ENCODE measurements at regions not wholly inside any gene's neighbourhood (a gene's known extent, or its start where the extent isn't known, plus 50 kb on each side); places are given as distances from the start of the nearest gene placed in this dataset.
A peak's percentile ranks its signal among the peaks of the same experiment; 100 is the strongest.
"Not testable (repeated sequence)": the region's sequence is repeated elsewhere in the genome, so short reads cannot be mapped to it uniquely, and the experiment has no call there.

DNA sequence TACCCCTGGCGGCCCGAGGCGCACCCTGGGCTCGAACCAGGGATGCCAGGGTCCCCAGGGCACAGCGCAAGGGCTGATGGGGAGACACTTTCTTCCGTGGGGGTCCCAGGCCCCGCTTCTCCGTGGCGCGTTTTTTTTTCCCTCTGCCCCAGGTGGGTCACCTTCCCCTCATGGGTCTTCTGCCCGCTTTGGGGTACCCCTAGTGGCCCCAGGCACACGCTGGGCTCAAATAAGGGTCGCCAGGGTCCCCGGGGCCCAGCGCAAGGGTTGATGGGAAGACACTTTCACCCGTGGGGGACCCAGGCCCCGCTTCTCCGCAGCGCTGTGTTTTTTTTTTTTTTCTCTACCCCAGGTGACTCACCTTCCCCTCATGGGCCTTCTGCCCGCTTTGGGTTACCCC is 163.3 kb upstream of the ZNG1F start:
- H3K9ac ChIP-seq (ENCODE audit: low read depth, low read length); H3K36me3 ChIP-seq (ENCODE audit: control insufficient read depth, insufficient read depth, low read length); H3K9me3 ChIP-seq (ENCODE audit: control insufficient read depth, insufficient read depth, low read length); H3K4me1 ChIP-seq (ENCODE audit: control insufficient read depth, insufficient read depth, low read length); H3K27me3 ChIP-seq (ENCODE audit: control insufficient read depth, insufficient read depth, low read length); H3K27ac ChIP-seq (ENCODE audit: low read depth, low read length); H3K4me3 ChIP-seq (ENCODE audit: low read depth, low read length): not testable (repeated sequence)

DNA sequence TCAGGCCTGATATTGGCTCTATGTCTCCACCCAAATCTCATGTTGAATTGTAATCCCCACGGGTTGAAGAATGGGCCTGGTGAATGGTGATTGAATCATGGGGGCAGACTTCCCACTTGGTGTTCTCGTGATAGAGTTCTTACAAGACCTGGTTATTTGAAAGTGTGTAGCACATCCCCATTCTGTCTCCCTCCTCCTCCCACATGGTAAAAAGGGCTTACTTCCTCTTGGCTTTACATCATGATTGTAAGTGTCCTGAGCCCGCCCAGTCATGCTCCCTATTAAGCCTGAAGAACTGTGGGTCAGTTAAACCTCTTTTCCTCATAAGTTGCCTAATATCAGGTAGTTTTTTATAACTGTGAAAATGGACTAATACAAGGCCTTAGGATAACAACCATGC is 158.8 kb upstream of the ZNG1F start:
- H3K27ac ChIP-seq (ENCODE audit: low read depth, low read length); H3K4me1 ChIP-seq (ENCODE audit: control insufficient read depth, insufficient read depth, low read length); H3K9ac ChIP-seq (ENCODE audit: low read depth, low read length); H3K4me3 ChIP-seq (ENCODE audit: low read depth, low read length); H3K27me3 ChIP-seq (ENCODE audit: control insufficient read depth, insufficient read depth, low read length); H3K36me3 ChIP-seq (ENCODE audit: control insufficient read depth, insufficient read depth, low read length); H3K9me3 ChIP-seq (ENCODE audit: control insufficient read depth, insufficient read depth, low read length): not testable (repeated sequence)

DNA sequence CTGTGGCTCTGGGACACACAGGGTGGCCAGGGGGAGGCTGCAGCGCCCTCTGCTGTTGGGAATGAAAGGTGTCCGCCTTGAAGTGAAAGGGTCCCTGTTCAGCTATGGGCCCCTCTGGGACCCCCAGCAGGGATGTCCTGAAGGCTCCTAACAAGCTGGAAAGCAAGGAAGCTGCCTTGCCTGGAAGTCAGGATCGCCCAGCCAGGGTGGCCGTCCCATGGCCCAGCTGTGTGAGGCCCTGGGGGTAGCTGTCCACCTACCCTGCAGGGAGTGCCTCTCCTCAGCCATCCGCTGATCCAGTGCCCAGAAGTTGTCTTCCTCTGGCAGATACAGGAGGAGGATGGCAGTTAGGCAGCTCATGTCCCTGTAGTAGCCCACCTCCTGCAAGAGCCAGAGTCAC is 143.4 kb upstream of the ZNG1F start:
- H3K4me1 ChIP-seq (ENCODE audit: control insufficient read depth, insufficient read depth, low read length); H3K9me3 ChIP-seq (ENCODE audit: control insufficient read depth, insufficient read depth, low read length); H3K27me3 ChIP-seq (ENCODE audit: control insufficient read depth, insufficient read depth, low read length); H3K36me3 ChIP-seq (ENCODE audit: control insufficient read depth, insufficient read depth, low read length); H3K9ac ChIP-seq (ENCODE audit: low read depth, low read length); H3K27ac ChIP-seq (ENCODE audit: low read depth, low read length); H3K4me3 ChIP-seq (ENCODE audit: low read depth, low read length): not testable (repeated sequence)

DNA sequence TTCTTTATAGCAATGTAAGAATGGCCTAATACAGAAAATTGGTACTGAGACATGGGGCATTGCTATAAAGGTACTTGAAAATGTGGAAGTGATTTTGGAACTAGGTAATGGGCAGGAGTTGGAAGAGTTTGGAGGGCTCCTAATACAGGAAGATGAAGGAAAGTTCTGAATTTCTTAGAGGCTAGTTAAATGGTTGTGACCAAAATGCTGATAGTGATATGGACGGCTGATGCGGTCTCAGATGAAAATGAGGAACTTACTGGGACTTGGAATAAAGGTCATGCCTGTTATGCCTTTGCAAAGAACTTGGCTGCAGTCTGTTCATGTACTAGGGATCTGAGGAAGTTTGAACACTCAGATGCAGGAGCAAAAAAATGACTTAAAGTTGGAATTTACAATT is 132.2 kb upstream of the ZNG1F start:
- H3K27me3 ChIP-seq (ENCODE audit: control insufficient read depth, insufficient read depth, low read length); H3K27ac ChIP-seq (ENCODE audit: low read depth, low read length); H3K4me3 ChIP-seq (ENCODE audit: low read depth, low read length); H3K9ac ChIP-seq (ENCODE audit: low read depth, low read length); H3K9me3 ChIP-seq (ENCODE audit: control insufficient read depth, insufficient read depth, low read length); H3K36me3 ChIP-seq (ENCODE audit: control insufficient read depth, insufficient read depth, low read length); H3K4me1 ChIP-seq (ENCODE audit: control insufficient read depth, insufficient read depth, low read length): not testable (repeated sequence)

DNA sequence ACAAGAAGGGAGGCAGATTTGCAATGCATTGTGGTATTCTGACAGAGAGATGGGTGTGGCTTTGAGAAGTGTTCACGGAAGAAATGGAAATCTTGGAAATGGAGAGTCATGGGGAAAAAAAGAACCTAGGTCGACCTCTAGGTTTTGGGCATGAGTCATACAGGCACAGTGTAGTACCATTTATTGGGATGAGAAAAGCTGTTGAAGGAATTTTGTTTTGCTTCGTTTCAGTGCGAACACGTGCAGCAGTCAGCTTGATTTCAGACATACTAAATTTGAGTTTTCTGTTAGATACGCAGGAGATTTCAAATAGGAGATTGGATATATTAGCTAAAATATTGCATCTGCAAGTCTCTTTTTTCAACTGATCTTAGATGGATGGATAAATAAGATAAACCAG is 119.8 kb upstream of the ZNG1F start:
- H3K27me3 ChIP-seq (ENCODE audit: control insufficient read depth, insufficient read depth, low read length); H3K36me3 ChIP-seq (ENCODE audit: control insufficient read depth, insufficient read depth, low read length); H3K4me3 ChIP-seq (ENCODE audit: low read depth, low read length); H3K9ac ChIP-seq (ENCODE audit: low read depth, low read length); H3K9me3 ChIP-seq (ENCODE audit: control insufficient read depth, insufficient read depth, low read length); H3K4me1 ChIP-seq (ENCODE audit: control insufficient read depth, insufficient read depth, low read length); H3K27ac ChIP-seq (ENCODE audit: low read depth, low read length): not testable (repeated sequence)

DNA sequence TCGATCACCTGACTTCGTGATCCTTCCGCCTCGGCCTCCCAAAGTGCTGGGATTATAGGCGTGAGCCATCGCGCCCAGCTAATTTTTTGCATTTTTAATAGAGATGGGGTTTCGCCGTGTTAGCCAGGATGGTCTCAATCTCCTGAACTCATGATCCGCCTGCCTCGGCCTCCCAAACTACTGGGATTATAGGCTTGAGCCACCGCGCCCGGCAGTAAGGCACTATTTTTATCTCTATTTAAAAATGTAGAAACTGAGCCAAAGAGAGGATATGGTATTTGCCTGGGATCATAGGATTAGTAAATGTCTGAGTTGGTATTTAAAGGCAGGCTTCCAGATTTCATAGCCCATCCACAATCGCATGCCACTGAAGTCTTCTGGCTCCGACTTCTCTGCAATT is 96.6 kb upstream of the ZNG1F start:
- not testable (repeated sequence) for H3K4me3 ChIP-seq (ENCODE audit: low read depth, low read length); H3K27ac ChIP-seq (ENCODE audit: low read depth, low read length); H3K27me3 ChIP-seq (ENCODE audit: control insufficient read depth, insufficient read depth, low read length); H3K36me3 ChIP-seq (ENCODE audit: control insufficient read depth, insufficient read depth, low read length); H3K9ac ChIP-seq (ENCODE audit: low read depth, low read length); H3K9me3 ChIP-seq (ENCODE audit: control insufficient read depth, insufficient read depth, low read length); H3K4me1 ChIP-seq (ENCODE audit: control insufficient read depth, insufficient read depth, low read length)

DNA sequence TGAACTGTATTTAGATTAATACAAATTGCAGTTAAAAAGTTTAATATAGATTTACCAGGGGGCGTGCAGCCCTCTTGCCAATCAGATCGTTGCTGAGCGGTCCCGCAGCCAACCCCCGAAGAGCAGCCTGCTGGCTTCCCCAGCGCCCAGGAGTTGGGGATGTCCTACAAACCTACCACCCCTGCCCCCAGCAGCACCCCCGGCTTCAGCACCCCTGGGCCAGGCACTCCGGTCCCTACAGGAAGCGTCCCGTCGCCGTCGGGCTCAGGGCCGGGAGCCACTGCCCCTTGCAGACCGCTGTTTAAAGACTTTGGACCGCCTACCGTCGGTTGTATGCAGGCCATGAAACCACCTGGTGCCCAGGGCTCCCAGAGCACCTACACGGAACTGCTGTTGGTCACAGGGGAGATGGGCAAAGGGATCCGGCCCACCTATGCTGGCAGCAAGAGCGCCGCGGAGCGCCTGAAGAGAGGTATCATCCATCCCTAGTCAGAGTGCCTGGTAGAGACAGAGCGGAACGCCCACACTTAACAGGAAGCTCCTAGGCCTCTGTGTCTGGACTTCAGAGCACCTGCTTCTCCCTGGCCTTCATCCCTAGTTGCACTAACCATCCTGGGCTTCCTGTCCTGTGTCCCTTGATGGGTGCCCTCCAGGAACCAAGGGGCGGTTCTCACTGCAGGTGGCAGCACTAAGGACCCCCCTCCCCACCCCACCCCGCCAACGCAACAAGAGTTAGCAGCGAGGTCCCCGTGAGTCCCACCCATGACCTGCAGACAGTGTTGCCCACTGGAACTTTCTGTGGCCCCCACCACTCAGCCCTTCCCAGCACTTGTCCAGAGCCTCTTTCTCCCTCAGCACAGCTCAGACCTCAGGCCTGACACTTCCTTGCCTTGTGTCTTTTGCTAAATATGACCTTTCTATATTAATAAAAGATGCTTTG is 91.5 kb upstream of the ZNG1F start:
- H3K36me3 ChIP-seq (ENCODE audit: control insufficient read depth, insufficient read depth, low read length); H3K27ac ChIP-seq (ENCODE audit: low read depth, low read length); H3K27me3 ChIP-seq (ENCODE audit: control insufficient read depth, insufficient read depth, low read length); H3K4me1 ChIP-seq (ENCODE audit: control insufficient read depth, insufficient read depth, low read length); H3K9me3 ChIP-seq (ENCODE audit: control insufficient read depth, insufficient read depth, low read length); H3K4me3 ChIP-seq (ENCODE audit: low read depth, low read length); H3K9ac ChIP-seq (ENCODE audit: low read depth, low read length): not testable (repeated sequence)

DNA sequence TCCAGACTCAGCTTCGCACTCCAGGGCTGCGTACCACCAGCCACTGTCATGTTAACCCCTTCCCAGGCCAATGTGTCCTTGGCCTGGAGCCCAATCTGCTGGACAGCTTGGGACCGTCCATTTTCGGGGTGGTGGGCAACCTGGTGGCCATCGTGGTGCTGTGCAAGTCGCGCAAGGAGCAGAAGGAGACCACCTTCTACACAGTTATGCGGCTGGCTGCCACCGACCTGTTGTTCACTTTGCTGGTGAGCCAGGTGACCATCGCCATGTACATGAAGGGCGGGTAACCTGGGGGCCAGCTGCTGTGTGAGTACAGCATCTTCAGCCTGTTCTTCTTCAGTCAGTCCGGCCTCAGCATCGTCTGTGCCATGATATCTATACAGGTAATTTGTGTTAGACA is 90.3 kb upstream of the ZNG1F start:
- not testable (repeated sequence) for H3K9me3 ChIP-seq (ENCODE audit: control insufficient read depth, insufficient read depth, low read length); H3K36me3 ChIP-seq (ENCODE audit: control insufficient read depth, insufficient read depth, low read length); H3K27me3 ChIP-seq (ENCODE audit: control insufficient read depth, insufficient read depth, low read length); H3K9ac ChIP-seq (ENCODE audit: low read depth, low read length); H3K4me1 ChIP-seq (ENCODE audit: control insufficient read depth, insufficient read depth, low read length); H3K4me3 ChIP-seq (ENCODE audit: low read depth, low read length); H3K27ac ChIP-seq (ENCODE audit: low read depth, low read length)

DNA sequence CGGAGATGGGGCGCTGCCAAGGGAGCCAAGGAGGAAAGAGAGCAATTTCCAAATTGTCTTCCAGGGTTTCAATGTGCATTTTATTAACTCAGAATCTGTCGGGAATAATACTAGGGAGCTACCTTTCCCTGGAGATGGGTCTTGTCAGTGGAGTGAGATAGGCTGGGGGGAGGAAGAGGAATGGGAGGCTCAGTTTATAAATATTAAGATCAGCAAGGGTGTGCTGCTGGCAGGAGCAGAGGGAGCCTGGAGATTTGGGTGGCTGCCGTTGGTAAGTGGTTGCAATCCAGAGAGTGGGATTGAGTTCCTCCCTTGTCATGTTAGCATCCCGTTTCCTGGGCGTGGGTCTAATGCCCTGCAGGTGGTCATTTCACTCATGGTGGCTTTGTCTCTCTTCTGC is 89.9 kb upstream of the ZNG1F start:
- not testable (repeated sequence) for H3K9me3 ChIP-seq (ENCODE audit: control insufficient read depth, insufficient read depth, low read length); H3K9ac ChIP-seq (ENCODE audit: low read depth, low read length); H3K36me3 ChIP-seq (ENCODE audit: control insufficient read depth, insufficient read depth, low read length); H3K27me3 ChIP-seq (ENCODE audit: control insufficient read depth, insufficient read depth, low read length); H3K4me3 ChIP-seq (ENCODE audit: low read depth, low read length); H3K27ac ChIP-seq (ENCODE audit: low read depth, low read length); H3K4me1 ChIP-seq (ENCODE audit: control insufficient read depth, insufficient read depth, low read length)

DNA sequence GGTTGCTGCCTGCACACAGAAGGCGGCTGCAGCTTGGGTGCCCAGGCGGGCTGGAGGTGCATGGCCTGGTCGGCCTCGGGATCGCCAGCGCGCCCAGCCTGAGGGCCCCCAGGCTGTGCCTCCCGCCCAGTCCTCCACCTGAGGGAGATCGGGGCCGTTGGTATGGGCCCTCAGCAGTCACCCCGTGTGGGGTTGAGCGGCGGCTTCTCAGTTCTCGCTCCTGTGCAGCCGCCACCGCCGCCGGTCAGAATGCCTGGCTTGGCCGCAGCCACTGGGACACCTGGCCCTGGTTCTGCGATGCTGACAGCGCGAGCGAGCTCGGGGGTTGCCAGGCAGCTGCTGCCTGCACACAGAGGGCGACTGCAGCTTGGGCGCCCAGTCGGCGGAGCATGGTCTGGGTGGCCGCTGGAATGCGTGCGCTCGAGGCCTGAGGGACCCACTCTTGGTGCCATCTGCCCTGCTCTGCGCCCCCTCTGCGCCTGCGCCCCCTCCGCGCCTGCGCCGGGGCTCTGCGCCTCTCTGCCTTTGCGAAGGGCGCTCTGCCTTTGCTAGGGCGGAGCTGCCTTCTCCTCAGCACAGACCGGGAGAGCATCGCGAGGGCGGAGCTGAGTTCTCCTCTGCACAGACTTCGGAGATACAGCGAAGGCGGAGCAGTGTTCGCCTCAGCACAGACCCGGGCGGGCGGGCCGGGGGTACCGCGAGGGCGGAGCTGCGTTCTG is 84.6 kb upstream of the ZNG1F start:
- H3K27me3 ChIP-seq (ENCODE audit: control insufficient read depth, insufficient read depth, low read length), result peaks cover 47% of the 10 kb centered on the region
- not testable (repeated sequence) for H3K4me1 ChIP-seq (ENCODE audit: control insufficient read depth, insufficient read depth, low read length); H3K36me3 ChIP-seq (ENCODE audit: control insufficient read depth, insufficient read depth, low read length); H3K9ac ChIP-seq (ENCODE audit: low read depth, low read length); H3K9me3 ChIP-seq (ENCODE audit: control insufficient read depth, insufficient read depth, low read length); H3K27ac ChIP-seq (ENCODE audit: low read depth, low read length)
- H3K4me3 ChIP-seq (ENCODE audit: low read depth, low read length), result peak overlapping the region; percentile 58; the same call in 1 of the 2 replicates

DNA sequence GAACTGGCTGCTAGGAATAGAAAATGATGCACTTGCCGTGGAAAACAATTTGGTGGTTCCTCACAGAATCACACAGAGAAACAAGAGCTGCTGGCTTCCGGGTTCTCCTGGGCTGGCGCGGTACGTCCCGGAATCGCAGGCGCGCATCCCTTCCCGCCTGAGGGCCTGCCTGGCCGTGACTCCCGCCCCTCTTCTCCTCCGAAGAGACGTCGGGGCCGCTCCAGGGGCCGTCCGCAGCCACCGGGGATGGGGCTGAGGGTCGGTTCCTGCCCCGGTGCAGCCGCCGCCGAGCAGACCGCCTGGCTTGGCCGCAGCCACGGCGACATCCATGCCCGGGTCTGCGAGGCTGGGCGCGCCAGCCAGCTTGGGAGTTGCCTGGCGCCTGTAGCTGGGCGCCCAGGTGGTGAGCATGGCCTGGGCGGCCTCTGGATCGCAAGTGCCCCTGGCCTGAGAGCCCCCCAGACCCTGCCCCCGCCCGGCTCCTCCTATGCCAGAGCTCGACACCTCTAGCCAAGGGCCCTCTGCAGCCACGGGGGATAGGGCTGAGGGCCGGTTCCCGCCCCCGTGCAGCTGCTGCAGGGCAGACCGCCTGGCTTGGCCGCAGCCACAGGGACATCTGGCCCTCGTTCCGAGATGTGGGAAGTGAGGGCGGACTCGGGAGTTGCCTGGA is 83.9 kb upstream of the ZNG1F start:
- peak overlapping the region; percentile 41; the same call in 1 of the 2 replicates for H3K4me3 ChIP-seq (ENCODE audit: low read depth, low read length)
- H3K9ac ChIP-seq (ENCODE audit: low read depth, low read length); H3K36me3 ChIP-seq (ENCODE audit: control insufficient read depth, insufficient read depth, low read length): not testable (repeated sequence)

More for the DNA sequence above, 83.9 kb upstream of the ZNG1F start:
- not testable (repeated sequence) for H3K4me1 ChIP-seq (ENCODE audit: control insufficient read depth, insufficient read depth, low read length); H3K9me3 ChIP-seq (ENCODE audit: control insufficient read depth, insufficient read depth, low read length); H3K27ac ChIP-seq (ENCODE audit: low read depth, low read length)
- H3K27me3 ChIP-seq (ENCODE audit: control insufficient read depth, insufficient read depth, low read length), result peaks cover 47% of the 10 kb centered on the region
